Heart right ventricle (tissue), 16 donors: ENCODE measurements at regions not wholly inside any gene's neighbourhood (a gene's known extent, or its start where the extent isn't known, plus 50 kb on each side); places are given as distances from the start of the nearest gene placed in this dataset.

Experiments
- ATAC-seq, 8 donors: fragments of 200-7000 bp; cut with Tn5 transposase; one replicate each; pipeline ENCODE4 v1.9.1; 2020; ENCODE audit warnings: mild to moderate bottlenecking in 8 of 8, moderate library complexity in 8 of 8, moderate number of reproducible peaks in 1 of 8
- DNase-seq, 2 donors: peaks; one replicate each; pipeline ENCODE4 v3.0.0-alpha.2; 2020
- H3K27ac ChIP-seq, 10 donors: fragments of 200-600 bp; sonication (generic) in 2 of 10; one replicate each; pipeline versions ENCODE4 v1.5.0 to v1.8.0; 2020 to 2022; ENCODE audit warnings: mild to moderate bottlenecking in 3 of 10
- H3K27me3 ChIP-seq, 7 donors: fragments of 200-600 bp; one replicate each; pipeline ENCODE4 v1.8.0; 2021 to 2022; ENCODE audit warnings: mild to moderate bottlenecking in 2 of 7
- H3K36me3 ChIP-seq, 9 donors: fragments of 200-600 bp; sonication (generic) in 1 of 9; one replicate each; pipeline versions ENCODE4 v1.5.0 to v1.8.0; 2020 to 2022; ENCODE audit warnings: mild to moderate bottlenecking in 2 of 9
- H3K4me1 ChIP-seq, 9 donors: fragments of 200-600 bp; sonication (generic) in 1 of 9; one replicate each; pipeline versions ENCODE4 v1.5.0 to v1.8.0; 2020 to 2022; ENCODE audit warnings: mild to moderate bottlenecking in 4 of 9
- H3K4me3 ChIP-seq, 10 donors: fragments of 200-600 bp; sonication (generic) in 2 of 10; one replicate each; pipeline versions ENCODE4 v1.5.0 to v1.8.0; 2020 to 2022; ENCODE audit warnings: mild to moderate bottlenecking in 7 of 10, moderate library complexity in 2 of 10
- H3K9me3 ChIP-seq, 11 donors: fragments of 200-600 bp in 10 of 11; sonication (generic) in 2 of 11; one replicate each; pipeline versions ENCODE4 v1.5.0 to v1.8.0; 2013 to 2022; ENCODE audit warnings: mild to moderate bottlenecking in 2 of 11, control low read depth in 1 of 11, moderate library complexity in 1 of 11
- CTCF ChIP-seq, 9 donors: fragments of 200-600 bp; sonication (generic) in 2 of 9; IDR thresholded peaks; one replicate each; pipeline versions ENCODE4 v1.5.0 to v1.8.0; 2021 to 2022; ENCODE audit warnings: antibody characterized with exemption in 9 of 9, mild to moderate bottlenecking in 5 of 9, moderate library complexity in 1 of 9
- WGBS, 2 donors: extraction: QIAGEN DNeasy Blood & Tissue Kit; methylation state at CpG; one replicate each; pipeline ENCODE4 v1.1.7; 2013; ENCODE audit warnings: inconsistent platforms in 1 of 2; 5-methylcytosine and 5-hydroxymethylcytosine counted together
- intact Hi-C, 10 donors: fragments of 100-400 bp; cut with DNase I; formaldehyde crosslinking; loops; one replicate each; pipeline versions ENCODE4 v1.11.1 to v1.14.2; 2022
- donor health status: Arrhythmogenic right ventricular cardiomyopathy.
- donor health status: ischemic (EF 13 %, LVEDD 7.1; RV severe dilation, severe dysfunction).
- donor health status: healthy with polysubstance abuse.
- donor health status: DM: no; HTN: yes; CAD: no.
- donor health status: DM: no; HTN: no; CAD: no.
- donor health status: ischemic (EF 25% LVEDD 6.9; RV normal size, moderate dysfunction).
- donor health status: ischemic (EF 25% LVEDD 5.7; RV mildly dilated, moderate dysfunction).
- donor health status: healthy.
- donor health status: DM: yes; HTN: yes; CAD: no.
- donor health status: Ischemic cardiomyopathy.
- donor health status: ischemic (EF 35%, LVEDD 5.7; RV mildly dilated, moderate dysfunction).
- donor health status: nonischemic (EF 11% LVEDD 7.7; RV severe dilation, severe dysfunction).
- donor health status: DM: yes; HTN: yes; CAD: no.
- donor health status: PGD.
- donor health status: ischemic (EF 29% LVEDD 5.4; RV normal size, mild dysfunction).
- donor health status: nonischemic (EF 23%, LVEDD 6.1; RV moderate dilation, normal function).

- Histone ChIP-seq H3K4me3 (no peak overlapping the region), H3K27me3 (peaks cover 0 to 8% (median 0%) of the 10 kb centered on the region in 7 donors), H3K27ac (no peak overlapping the region), H3K36me3 (no peaks in the 10 kb centered on the region), H3K4me1 (no peaks in the 10 kb centered on the region), H3K9me3 (no peaks in the 10 kb centered on the region)
- no peak for ATAC-seq
- intact Hi-C loops, result no loop called here
- TF ChIP-seq CTCF (IDR thresholded peaks at IDR 0.05), result no peak
- 85% methylated on average over 3 of the region's 3 CpGs for WGBS, 2 donors
- no peak for DNase-seq
Measured at GRCh38 chr1:162983671-162984425, 85.3 kb upstream of the RGS4 start.

- Histone ChIP-seq H3K27ac (no peak overlapping the region), H3K4me3 (no peak overlapping the region), H3K4me1 (no peaks in the 10 kb centered on the region), H3K27me3 (no peaks in the 10 kb centered on the region), H3K36me3 (no peaks in the 10 kb centered on the region), H3K9me3 (no peaks in the 10 kb centered on the region)
- DNase-seq (no peak), ATAC-seq (no peak)
- intact Hi-C loops, result no loop called here
- no peak for TF ChIP-seq CTCF (IDR thresholded peaks at IDR 0.05)
Measured at GRCh38 chr1:162982364-162982763, 86.8 kb upstream of the RGS4 start.

- Histone ChIP-seq H3K27me3 (no peaks in the 10 kb centered on the region), H3K27ac (no peak overlapping the region), H3K4me1 (no peaks in the 10 kb centered on the region), H3K4me3 (no peak overlapping the region), H3K36me3 (no peaks in the 10 kb centered on the region), H3K9me3 (no peaks in the 10 kb centered on the region)
- DNase-seq (no peak), ATAC-seq (no peak)
- no peak for TF ChIP-seq CTCF (IDR thresholded peaks at IDR 0.05)
- intact Hi-C loops, result loop anchor here in 1 of 10 donors (5.0 kb wide), 1 partner anchor 51 kb away; no protein-coding TSS in a partner anchor
- 51 to 60% methylated on average over 8 of the region's 8 CpGs for WGBS, 2 donors
Measured at GRCh38 chr1:162977944-162978568, 91.1 kb upstream of the RGS4 start.

GRCh38 chr1:162976628-162977027 is 92.5 kb upstream of the RGS4 start:
- DNase-seq, result no peak
- no peaks in the 10 kb centered on the region for H3K4me1 ChIP-seq
- no peaks in the 10 kb centered on the region for H3K36me3 ChIP-seq
- H3K4me3 ChIP-seq, result no peak overlapping the region
- intact Hi-C loops, result loop anchor here in 1 of 10 donors (5.0 kb wide), 1 partner anchor 49 kb away; no protein-coding TSS in a partner anchor
- 57 to 76% methylated on average over 3 of the region's 3 CpGs for WGBS, 2 donors
- no peaks in the 10 kb centered on the region for H3K27me3 ChIP-seq
- H3K27ac ChIP-seq, result no peak overlapping the region
- no peaks in the 10 kb centered on the region for H3K9me3 ChIP-seq
- no peak for ATAC-seq
- TF ChIP-seq CTCF (IDR thresholded peaks at IDR 0.05), result no peak
